HepG2 (cell line): ENCODE measurements at regions not wholly inside any gene's neighbourhood (a gene's known extent, or its start where the extent isn't known, plus 50 kb on each side); places are given as distances from the start of the nearest gene placed in this dataset.

Experiments used
- ATAC-seq: fragments of 200-7000 bp; cut with Tn5 transposase; 3 replicates; pipeline ENCODE4 v1.9.1; 2020; ENCODE audit warnings: mild to moderate bottlenecking, moderate library complexity
- BruUV-seq: library from RNA; stranded (reverse); fragments of 400-500 nt; replicated peaks from 2 replicates; lab custom pipeline; 2021; lab: Mats Ljungman, UMichigan
- CTCF ChIA-PET: fragments of 300-600 bp; formaldehyde crosslinking; extraction: SDS; loops from one replicate; lab custom pipeline; 2021; ENCODE audit warnings: low total read pairs, inconsistent platforms, low intra/inter-chr PET ratio; lab: Yijun Ruan, JAX
- POLR2A ChIA-PET: fragments of 350-600 bp; sonication (Branson Sonifier 250); formaldehyde crosslinking; loops from one replicate; lab custom pipeline; 2020; ENCODE audit warnings: antibody characterized with exemption, inconsistent platforms; lab: Yijun Ruan, JAX
- DNase-seq: peaks from one replicate; pipeline ENCODE4 v3.0.0-alpha.2; 2015; ENCODE audit warnings: low spot score
- FAIRE-seq: peaks from 3 replicates; lab custom pipeline; 2011; peaks lifted over from hg19 to GRCh38; lab: Jason Lieb, UNC
- H2AFZ ChIP-seq: one replicate; pipeline ENCODE4 v1.6.1; 2011; ENCODE audit warnings: low read length, inconsistent platforms
- H3K27ac ChIP-seq: fragments of 300-600 bp; 3 replicates; pipeline ENCODE4 v1.8.0; 2011; ENCODE audit warnings: mixed run types, mild to moderate bottlenecking, mixed read lengths, low read length, inconsistent platforms; ENCODE audit not compliant: insufficient read depth; ENCODE audit errors: extremely low read length
- H3K27me3 ChIP-seq, 2 experiments: fragments of 200-600 bp in 1 of 2; 2 replicates in 1 of 2; 3 replicates in 1 of 2; pipeline versions ENCODE4 v1.6.0 to v1.8.0; 2011; ENCODE audit warnings: low read length in 2 of 2, mild to moderate bottlenecking in 2 of 2, moderate library complexity in 2 of 2, inconsistent platforms in 1 of 2; ENCODE audit not compliant: insufficient read depth in 2 of 2, control insufficient read depth in 1 of 2
- H3K36me3 ChIP-seq, 2 experiments: fragments of 200-600 bp in 1 of 2; replicated peaks in 1 of 2; 2 replicates in 1 of 2; 3 replicates in 1 of 2; pipeline versions ENCODE4 v1.5.1 to v1.8.0; 2011; ENCODE audit warnings: low read length in 2 of 2, inconsistent platforms in 1 of 2; ENCODE audit not compliant: insufficient read depth in 2 of 2, control insufficient read depth in 1 of 2
- H3K4me1 ChIP-seq: 2 replicates; pipeline ENCODE4 v1.5.1; 2012; ENCODE audit warnings: low read length, inconsistent platforms; ENCODE audit not compliant: insufficient read depth
- H3K4me2 ChIP-seq: 2 replicates; pipeline ENCODE4 v1.6.0; 2011; ENCODE audit warnings: low read depth, low read length, inconsistent platforms
- H3K4me3 ChIP-seq, 3 experiments: fragments of 200-600 bp in 1 of 3; sonication (generic), shearing (Covaris generic) in 1 of 3; replicated peaks in 1 of 3; 2 replicates each; pipeline ENCODE4 v1.5.1; 2011 to 2016; ENCODE audit warnings: low read length in 3 of 3, inconsistent platforms in 2 of 3, low read depth in 2 of 3, mild to moderate bottlenecking in 2 of 3, control low read depth in 1 of 3, mixed read lengths in 1 of 3; ENCODE audit not compliant: insufficient read depth in 1 of 3
- H3K79me2 ChIP-seq: one replicate; pipeline ENCODE4 v1.6.1; 2011; ENCODE audit warnings: low read length, inconsistent platforms; ENCODE audit not compliant: insufficient read depth
- H3K9ac ChIP-seq: 2 replicates; pipeline ENCODE4 v1.6.0; 2011; ENCODE audit warnings: mild to moderate bottlenecking, low read depth, low read length, inconsistent platforms; ENCODE audit not compliant: insufficient read depth
- H3K9me3 ChIP-seq: 2 replicates; pipeline ENCODE4 v1.5.1; 2012; ENCODE audit warnings: mild to moderate bottlenecking, low read length
- H4K20me1 ChIP-seq: 2 replicates; pipeline ENCODE4 v1.6.0; 2011; ENCODE audit warnings: inconsistent platforms, mild to moderate bottlenecking, low read length, moderate library complexity; ENCODE audit not compliant: insufficient read depth
- CEBPG ChIP-seq: IDR thresholded peaks from 2 replicates; pipeline ENCODE4 v1.6.1; 2016
- MTF1 ChIP-seq: sonication (generic); formaldehyde crosslinking; IDR thresholded peaks from 2 replicates; pipeline ENCODE4 v1.5.0; 2020; ENCODE audit warnings: missing genetic modification reagents
- PCBP1 ChIP-seq: fragments of 200-400 bp; formaldehyde crosslinking; IDR thresholded peaks from 2 replicates; pipeline ENCODE4 v1.6.1; 2017; ENCODE audit warnings: mild to moderate bottlenecking, low read depth, low read length, borderline replicate concordance
- SALL2 ChIP-seq: sonication (generic); formaldehyde crosslinking; IDR thresholded peaks from 2 replicates; pipeline ENCODE4 v1.8.1; 2023; ENCODE audit warnings: mild to moderate bottlenecking, missing genetic modification reagents, inconsistent platforms
- ZC3H13 ChIP-seq: sonication (generic); formaldehyde crosslinking; IDR thresholded peaks from 2 replicates; pipeline ENCODE4 v1.8.1; 2023; ENCODE audit warnings: mild to moderate bottlenecking, missing genetic modification reagents, moderate library complexity
- ZFP36L1 ChIP-seq: sonication (generic); formaldehyde crosslinking; IDR thresholded peaks from 2 replicates; pipeline ENCODE4 v1.8.0; 2022; ENCODE audit warnings: mild to moderate bottlenecking, missing genetic modification reagents, moderate library complexity
- WGBS: methylation state at CpG from one replicate; pipeline ENCODE4 v1.1.6; 2017; ENCODE audit warnings: low lambda C conversion rate; 5-methylcytosine and 5-hydroxymethylcytosine counted together
- in situ Hi-C: cut with HindIII; loops from 2 replicates; pipeline ENCODE4 v1.10.0; 2017; ENCODE audit warnings: low pct_unique_long_range_greater_than_20kb; ENCODE audit not compliant: extremely low pct_ligation_motif_present
- intact Hi-C: fragments of 100-400 bp; cut with micrococcal nuclease; formaldehyde crosslinking; loops from one replicate; pipeline ENCODE4 v1.10.0; 2022; ENCODE audit not compliant: unreplicated experiment
- TF ChIP-seq, protein P1 (sequence below): sonication (generic); formaldehyde crosslinking; conservative IDR thresholded peaks from 2 replicates; pipeline ENCODE4 v1.8.0; 2022; ENCODE audit warnings: mild to moderate bottlenecking, moderate library complexity, missing genetic modification reagents
- TF ChIP-seq, protein P2 (sequence below): sonication (generic); formaldehyde crosslinking; IDR thresholded peaks from 2 replicates; pipeline ENCODE4; 2020; ENCODE audit warnings: missing genetic modification reagents, mild to moderate bottlenecking, borderline replicate concordance

DNA sequence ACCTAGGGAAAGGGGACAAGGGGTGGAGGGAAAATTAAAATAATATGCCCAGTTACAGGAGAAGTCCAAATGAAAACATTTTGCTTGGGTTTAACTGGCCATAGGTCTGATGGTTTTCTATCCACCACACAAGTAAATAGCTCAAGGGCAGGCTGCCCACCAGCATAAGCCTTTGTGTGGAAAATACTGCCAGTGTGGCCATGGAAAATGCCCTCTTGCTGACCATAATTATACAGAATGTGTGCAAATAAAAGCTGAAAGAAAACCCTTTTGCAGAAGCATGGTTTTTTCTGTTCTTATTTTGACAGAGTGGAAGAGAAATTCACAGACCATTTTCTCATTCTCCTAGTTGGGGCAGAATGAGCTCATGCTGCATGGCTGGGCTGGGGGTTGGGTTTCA lies 111.3 kb upstream of the SIX2 start:
- no peaks in the 10 kb centered on the region for H3K36me3 ChIP-seq
- ChIA-PET POLR2A (no interaction called here), CTCF (no interaction called here)
- no peaks in the 10 kb centered on the region for H3K9me3 ChIP-seq
- DNase-seq (no peak), ATAC-seq (no peak), FAIRE-seq (no peak)
- 0 out of 5 replicates have a peak, but pooled peaks cover 0 to 4% of the 10 kb centered on the region in 2 experiments for H3K27me3 ChIP-seq
- in situ Hi-C loops: no loop called here
- no peaks in the 10 kb centered on the region for H4K20me1 ChIP-seq
- BruUV-seq: no TSS peak
- no peak overlapping the region for H3K4me3 ChIP-seq
- 0 out of 2 replicates have a peak, but pooled peaks cover 8% of the 10 kb centered on the region for H3K4me1 ChIP-seq
- no peak overlapping the region for H3K9ac ChIP-seq
- intact Hi-C loops: no loop called here
- no peak for TF ChIP-seq MTF1 (CRISPR knock-in tag)
- TF ChIP-seq SALL2 (CRISPR knock-in tag): no peak
- no peak for TF ChIP-seq PCBP1
- TF ChIP-seq ZFP36L1 (CRISPR knock-in tag): no peak
- TF ChIP-seq, protein P1, sequence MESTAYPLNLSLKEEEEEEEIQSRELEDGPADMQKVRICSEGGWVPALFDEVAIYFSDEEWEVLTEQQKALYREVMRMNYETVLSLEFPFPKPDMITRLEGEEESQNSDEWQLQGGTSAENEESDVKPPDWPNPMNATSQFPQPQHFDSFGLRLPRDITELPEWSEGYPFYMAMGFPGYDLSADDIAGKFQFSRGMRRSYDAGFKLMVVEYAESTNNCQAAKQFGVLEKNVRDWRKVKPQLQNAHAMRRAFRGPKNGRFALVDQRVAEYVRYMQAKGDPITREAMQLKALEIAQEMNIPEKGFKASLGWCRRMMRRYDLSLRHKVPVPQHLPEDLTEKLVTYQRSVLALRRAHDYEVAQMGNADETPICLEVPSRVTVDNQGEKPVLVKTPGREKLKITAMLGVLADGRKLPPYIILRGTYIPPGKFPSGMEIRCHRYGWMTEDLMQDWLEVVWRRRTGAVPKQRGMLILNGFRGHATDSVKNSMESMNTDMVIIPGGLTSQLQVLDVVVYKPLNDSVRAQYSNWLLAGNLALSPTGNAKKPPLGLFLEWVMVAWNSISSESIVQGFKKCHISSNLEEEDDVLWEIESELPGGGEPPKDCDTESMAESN (CRISPR knock-in tag): no peak
- no peak overlapping the region for H3K27ac ChIP-seq
- H3K79me2 ChIP-seq: no peaks in the 10 kb centered on the region
- no peak overlapping the region for H2AFZ ChIP-seq
- no peak overlapping the region for H3K4me2 ChIP-seq

DNA sequence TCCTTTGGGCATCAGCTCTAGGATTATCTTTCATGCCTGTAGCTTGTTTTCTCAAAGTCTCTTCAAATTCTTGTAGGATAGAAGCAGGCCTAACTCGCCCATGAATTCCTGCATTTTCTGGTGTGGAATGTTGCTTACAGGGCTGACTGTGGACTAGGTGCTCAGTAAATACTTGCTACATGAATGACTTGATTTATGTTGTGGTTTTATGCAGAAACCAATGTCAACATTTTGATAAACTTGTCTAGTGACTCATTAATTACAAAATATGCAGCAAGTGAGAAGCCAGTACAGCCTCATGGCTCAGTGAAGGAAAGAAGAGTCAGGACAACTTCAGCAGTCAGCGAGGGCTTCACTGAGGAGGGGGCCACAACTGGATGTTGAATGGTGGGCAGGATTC lies 110.6 kb upstream of the SIX2 start:
- WGBS: 14% methylated on average over 2 of the region's 2 CpGs
- CTCF ChIA-PET: no interaction called here
- Histone ChIP-seq H3K4me1 (0 out of 2 replicates have a peak, but pooled peaks cover 8% of the 10 kb centered on the region), H2AFZ (no peak overlapping the region), H3K27me3 (0 out of 5 replicates have a peak, but pooled peaks cover 0 to 7% of the 10 kb centered on the region in 2 experiments), H3K27ac (no peak overlapping the region), H3K79me2 (no peaks in the 10 kb centered on the region), H4K20me1 (no peaks in the 10 kb centered on the region), H3K4me2 (no peak overlapping the region), H3K4me3 (no peak overlapping the region), H3K36me3 (no peaks in the 10 kb centered on the region), H3K9ac (no peak overlapping the region), H3K9me3 (no peaks in the 10 kb centered on the region)
- FAIRE-seq (no peak), ATAC-seq (no peak), DNase-seq (no peak)
- no TSS peak for BruUV-seq
- intact Hi-C loops (no loop called here), in situ Hi-C loops (no loop called here)
- POLR2A ChIA-PET: no interaction called here
- TF ChIP-seq CEBPG (no peak), ZC3H13 (CRISPR knock-in tag) (no peak)
- TF ChIP-seq, protein P2, sequence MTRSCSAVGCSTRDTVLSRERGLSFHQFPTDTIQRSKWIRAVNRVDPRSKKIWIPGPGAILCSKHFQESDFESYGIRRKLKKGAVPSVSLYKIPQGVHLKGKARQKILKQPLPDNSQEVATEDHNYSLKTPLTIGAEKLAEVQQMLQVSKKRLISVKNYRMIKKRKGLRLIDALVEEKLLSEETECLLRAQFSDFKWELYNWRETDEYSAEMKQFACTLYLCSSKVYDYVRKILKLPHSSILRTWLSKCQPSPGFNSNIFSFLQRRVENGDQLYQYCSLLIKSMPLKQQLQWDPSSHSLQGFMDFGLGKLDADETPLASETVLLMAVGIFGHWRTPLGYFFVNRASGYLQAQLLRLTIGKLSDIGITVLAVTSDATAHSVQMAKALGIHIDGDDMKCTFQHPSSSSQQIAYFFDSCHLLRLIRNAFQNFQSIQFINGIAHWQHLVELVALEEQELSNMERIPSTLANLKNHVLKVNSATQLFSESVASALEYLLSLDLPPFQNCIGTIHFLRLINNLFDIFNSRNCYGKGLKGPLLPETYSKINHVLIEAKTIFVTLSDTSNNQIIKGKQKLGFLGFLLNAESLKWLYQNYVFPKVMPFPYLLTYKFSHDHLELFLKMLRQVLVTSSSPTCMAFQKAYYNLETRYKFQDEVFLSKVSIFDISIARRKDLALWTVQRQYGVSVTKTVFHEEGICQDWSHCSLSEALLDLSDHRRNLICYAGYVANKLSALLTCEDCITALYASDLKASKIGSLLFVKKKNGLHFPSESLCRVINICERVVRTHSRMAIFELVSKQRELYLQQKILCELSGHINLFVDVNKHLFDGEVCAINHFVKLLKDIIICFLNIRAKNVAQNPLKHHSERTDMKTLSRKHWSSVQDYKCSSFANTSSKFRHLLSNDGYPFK (CRISPR knock-in tag): no peak
